ENCODE measurements at regions not wholly inside any gene's neighbourhood (a gene's known extent, or its start where the extent isn't known, plus 50 kb on each side); places are given as distances from the start of the nearest gene placed in this dataset.

- no peak for TF ChIP-seq CTCF (conservative IDR thresholded peaks at IDR 0.05; ENCODE audit: low read length)
- no peak for TF ChIP-seq EZH2phosphoT487 (IDR thresholded peaks at IDR 0.05; ENCODE audit: borderline replicate concordance)
Measured at GRCh38 chr7:53604201-53604600, 568.8 kb downstream of the POM121L12 start.

Measured in Loucy (cell line).